ENCODE measurements at regions not wholly inside any gene's neighbourhood (a gene's known extent, or its start where the extent isn't known, plus 50 kb on each side); places are given as distances from the start of the nearest gene placed in this dataset.

DNA sequence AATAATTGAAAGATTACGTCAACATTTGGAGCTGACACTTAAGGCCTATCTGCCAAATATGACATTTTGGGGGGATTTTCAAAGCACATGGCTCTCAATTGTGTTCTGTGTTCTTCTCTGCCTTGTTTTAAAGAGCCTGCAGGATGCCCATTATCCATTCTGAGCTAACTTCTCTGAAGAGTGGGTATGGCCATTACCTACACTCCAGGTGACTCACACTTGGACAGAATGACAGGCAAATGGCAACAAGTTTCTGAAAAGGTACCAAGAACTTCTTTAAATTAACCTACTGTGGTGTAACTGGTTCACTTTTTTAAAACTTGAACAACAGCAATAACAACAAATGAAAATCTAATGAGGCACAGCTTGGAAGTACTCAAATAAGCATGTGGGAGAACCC lies 834.9 kb upstream of the SLC39A10 start:
- TF ChIP-seq, protein P1, sequence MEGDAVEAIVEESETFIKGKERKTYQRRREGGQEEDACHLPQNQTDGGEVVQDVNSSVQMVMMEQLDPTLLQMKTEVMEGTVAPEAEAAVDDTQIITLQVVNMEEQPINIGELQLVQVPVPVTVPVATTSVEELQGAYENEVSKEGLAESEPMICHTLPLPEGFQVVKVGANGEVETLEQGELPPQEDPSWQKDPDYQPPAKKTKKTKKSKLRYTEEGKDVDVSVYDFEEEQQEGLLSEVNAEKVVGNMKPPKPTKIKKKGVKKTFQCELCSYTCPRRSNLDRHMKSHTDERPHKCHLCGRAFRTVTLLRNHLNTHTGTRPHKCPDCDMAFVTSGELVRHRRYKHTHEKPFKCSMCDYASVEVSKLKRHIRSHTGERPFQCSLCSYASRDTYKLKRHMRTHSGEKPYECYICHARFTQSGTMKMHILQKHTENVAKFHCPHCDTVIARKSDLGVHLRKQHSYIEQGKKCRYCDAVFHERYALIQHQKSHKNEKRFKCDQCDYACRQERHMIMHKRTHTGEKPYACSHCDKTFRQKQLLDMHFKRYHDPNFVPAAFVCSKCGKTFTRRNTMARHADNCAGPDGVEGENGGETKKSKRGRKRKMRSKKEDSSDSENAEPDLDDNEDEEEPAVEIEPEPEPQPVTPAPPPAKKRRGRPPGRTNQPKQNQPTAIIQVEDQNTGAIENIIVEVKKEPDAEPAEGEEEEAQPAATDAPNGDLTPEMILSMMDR (IDR thresholded peaks at IDR 0.05): no peak
- TF ChIP-seq EZH2 (IDR thresholded peaks at IDR 0.05; ENCODE audit: borderline replicate concordance, insufficient read depth, low read depth, low read length, poor library complexity, severe bottlenecking): no peak

Data from B cell (primary cell).